ENCODE measurements at regions not wholly inside any gene's neighbourhood (a gene's known extent, or its start where the extent isn't known, plus 50 kb on each side); places are given as distances from the start of the nearest gene placed in this dataset.

DNA sequence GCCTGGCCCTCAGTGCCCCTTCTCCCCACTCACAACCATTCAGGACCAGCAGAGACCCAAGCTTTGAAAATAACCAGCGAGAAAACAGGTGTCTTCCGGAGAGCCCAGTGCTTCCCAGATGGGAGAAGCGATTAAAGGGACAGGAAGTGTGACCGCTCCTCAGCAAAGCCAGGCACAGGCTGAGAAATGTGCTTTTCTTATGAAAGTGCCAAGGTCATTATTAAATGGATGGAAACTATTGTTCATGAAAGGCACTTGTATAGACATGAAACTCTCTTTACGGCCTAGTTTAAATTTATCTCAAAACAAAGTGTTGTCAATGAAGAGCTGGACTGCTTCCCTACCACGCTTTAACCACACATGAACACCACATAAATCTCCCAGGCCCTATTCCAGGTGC is 210.4 kb downstream of the SPTSSA start:
- intact Hi-C loops (cut with DNase I): no loop called here
- no peak for DNase-seq

GRCh38 chr14:34250959-34251358 is 211.1 kb downstream of the SPTSSA start:
- no peak for DNase-seq
- intact Hi-C loops (cut with DNase I): no loop called here

- intact Hi-C loops (cut with DNase I): no loop called here
- DNase-seq: no peak
Measured at GRCh38 chr14:34247605-34248004, 214.4 kb downstream of the SPTSSA start.

- no peak for DNase-seq
- intact Hi-C loops (cut with DNase I): no loop called here
Measured at GRCh38 chr14:34246206-34246605, 215.8 kb downstream of the SPTSSA start.

GRCh38 chr14:34243401-34243800 is 218.6 kb downstream of the SPTSSA start:
- no peak for DNase-seq
- intact Hi-C loops (cut with DNase I): no loop called here

GRCh38 chr14:34243001-34243400 is 219.0 kb downstream of the SPTSSA start:
- DNase-seq: no peak
- intact Hi-C loops (cut with DNase I): no loop called here

GRCh38 chr14:34241185-34241711 is 220.8 kb downstream of the SPTSSA start:
- DNase-seq: no peak
- intact Hi-C loops (cut with DNase I): no loop called here

- intact Hi-C loops (cut with DNase I): no loop called here
- DNase-seq: no peak
Measured at GRCh38 chr14:34238610-34239009, 223.4 kb downstream of the SPTSSA start.

DNA sequence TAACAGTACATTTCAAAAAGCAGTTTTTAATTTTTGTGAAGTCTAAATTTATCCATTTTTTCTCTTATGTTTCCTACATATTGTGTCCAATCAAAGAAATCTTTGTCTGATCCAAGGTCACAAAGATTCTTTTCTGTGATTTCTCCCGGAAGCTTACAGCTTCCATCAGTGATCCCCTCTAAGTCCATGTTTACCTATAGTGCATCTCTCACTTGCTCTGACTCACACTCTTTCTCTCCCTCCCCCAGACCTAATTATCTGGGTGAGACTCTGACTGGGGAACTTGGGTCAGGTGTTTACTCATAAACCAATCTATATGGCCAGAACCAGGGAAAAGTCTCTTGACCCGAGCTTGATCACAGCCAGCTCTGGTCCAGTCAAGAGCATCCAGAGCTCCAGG is 224.4 kb downstream of the SPTSSA start:
- intact Hi-C loops (cut with DNase I): no loop called here
- DNase-seq: no peak

DNA sequence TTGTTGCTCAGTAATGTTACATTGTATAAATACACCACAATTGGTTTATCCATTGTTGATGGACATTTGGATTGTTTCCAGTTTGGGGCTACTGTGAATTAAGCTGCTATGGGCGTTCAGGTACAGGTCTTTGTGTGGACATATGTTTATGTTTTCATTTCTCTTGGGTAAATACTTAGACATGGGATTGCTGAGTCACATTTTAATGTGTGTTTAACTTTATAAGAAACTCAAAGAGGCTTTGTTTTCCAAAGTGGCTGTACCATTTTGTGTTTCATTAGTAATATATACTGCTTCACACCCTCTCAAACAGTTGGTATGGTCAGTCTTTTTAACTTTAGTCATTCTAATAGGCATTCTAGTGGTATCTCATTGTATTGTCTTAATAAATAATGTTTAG is 225.0 kb downstream of the SPTSSA start:
- intact Hi-C loops (cut with DNase I): no loop called here

DNA sequence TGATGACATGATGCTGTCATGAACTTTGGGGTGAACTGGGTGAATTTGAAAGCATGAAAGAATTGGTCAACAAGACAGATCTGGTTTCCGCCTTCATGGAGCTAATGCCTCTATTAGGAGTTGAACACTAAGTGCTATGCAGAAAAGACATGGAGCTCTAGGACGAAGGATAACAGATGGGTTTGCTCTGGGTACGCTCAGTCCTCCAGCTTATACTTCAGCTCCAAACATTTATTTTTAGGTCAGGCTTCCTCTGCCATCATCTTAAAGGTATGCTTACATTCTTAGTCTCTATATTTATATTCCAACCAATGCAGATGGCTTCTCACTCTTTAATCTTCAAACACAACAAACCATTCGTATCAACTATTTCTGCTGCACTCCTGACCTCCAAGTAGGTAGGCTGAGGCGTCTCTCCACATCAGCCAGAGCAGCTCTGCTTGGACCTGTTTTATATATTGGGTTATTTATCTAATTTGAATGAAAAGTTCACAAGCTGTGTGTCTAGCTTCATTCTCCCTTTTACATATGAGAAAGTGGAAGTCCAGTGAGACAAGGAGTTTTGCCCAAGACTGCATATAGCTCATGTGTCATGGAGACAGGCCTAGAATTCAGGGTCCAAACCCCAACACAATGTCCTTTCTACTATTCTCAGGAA is 226.3 kb downstream of the SPTSSA start:
- intact Hi-C loops (cut with DNase I): no loop called here
- DNase-seq: no peak

More for the DNA sequence above, 225.0 kb downstream of the SPTSSA start:
- no peak for DNase-seq

GRCh38 chr14:34234258-34234657 is 227.8 kb downstream of the SPTSSA start:
- intact Hi-C loops (cut with DNase I): no loop called here

DNA sequence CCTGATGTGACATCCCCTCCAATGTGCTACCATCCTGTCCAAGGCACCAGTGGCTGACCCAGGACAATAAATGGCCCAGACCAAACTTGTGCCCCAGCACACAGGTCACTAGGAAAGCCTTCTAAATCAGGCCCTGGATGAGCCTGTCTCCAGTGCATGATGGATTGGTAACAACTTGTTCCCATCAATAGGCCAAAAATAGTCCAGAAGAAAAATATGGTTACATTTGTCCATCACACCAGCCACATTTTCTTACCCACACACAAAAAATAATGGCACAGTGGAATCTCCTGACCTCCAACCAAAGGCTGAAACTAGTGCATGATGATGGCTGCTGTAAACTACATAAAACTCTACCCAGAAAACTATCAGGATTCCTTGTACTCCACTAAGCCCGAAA is 228.4 kb downstream of the SPTSSA start:
- no peak for DNase-seq
- intact Hi-C loops (cut with DNase I): no loop called here

More at GRCh38 chr14:34234258-34234657, 227.8 kb downstream of the SPTSSA start:
- no peak for DNase-seq

DNA sequence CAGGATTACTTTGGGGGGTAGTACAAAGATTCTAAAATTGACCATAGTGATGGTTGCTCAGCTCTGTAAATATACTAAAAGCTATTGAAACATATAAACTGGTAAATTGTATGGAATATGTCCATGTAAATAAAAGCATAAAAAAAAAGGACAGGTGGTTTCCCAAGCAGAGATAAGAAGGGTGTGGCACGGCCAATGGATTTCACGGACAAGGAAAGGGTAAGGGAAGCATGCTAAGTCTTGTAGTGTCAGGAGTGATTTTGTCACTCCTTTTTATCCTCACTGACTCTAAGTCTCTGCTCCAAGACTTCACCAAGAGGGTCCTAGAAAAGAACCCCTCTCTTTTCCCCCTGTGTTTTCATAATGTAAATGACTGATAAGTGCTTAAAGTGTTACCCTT is 229.2 kb downstream of the SPTSSA start:
- intact Hi-C loops (cut with DNase I): loop anchor here (1.0 kb wide), 1 partner anchor 26 kb away; no protein-coding TSS in a partner anchor

DNA sequence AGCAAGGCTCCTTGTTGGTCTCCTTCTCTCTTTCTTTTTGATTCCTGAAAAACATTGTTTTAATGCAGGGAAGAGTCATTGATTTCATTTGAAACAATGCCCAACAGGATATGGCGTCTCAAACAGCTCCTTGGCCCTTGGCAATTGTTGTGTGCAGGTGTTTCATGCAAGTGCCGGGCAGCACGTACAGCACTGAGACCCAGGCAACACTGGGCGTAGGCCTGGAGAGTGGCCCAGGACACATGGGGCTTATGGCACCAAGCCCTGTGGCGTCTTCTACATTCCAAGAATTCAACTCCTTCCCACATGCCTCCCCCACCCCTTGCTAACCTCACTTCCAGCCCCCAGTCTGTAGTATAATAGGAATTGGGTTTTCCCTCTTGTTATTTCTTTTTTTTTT is 230.4 kb downstream of the SPTSSA start:
- DNase-seq: no peak
- intact Hi-C loops (cut with DNase I): loop anchor here (1.0 kb wide), 1 partner anchor 27 kb away; no protein-coding TSS in a partner anchor

More for the DNA sequence above, 229.2 kb downstream of the SPTSSA start:
- no peak for DNase-seq

DNA sequence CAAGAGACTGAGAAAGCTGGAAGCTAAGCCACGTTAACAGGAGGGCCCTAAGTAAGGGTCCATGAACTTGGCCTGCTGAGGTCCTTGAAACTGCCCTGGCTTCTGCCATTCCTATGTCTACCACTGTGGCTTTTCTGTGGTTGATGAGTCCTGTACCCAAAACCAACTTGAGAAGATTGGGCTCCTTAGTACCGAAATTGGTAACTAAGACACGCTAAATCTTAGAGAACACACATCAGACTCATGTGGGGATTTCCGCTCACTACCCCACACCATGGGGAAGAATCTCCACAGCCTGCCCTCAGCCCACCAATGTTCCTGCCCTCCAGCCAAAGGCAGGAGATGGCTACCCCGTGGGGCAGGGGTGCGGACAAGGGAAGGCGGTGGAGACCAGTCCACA is 232.9 kb downstream of the SPTSSA start:
- DNase-seq: no peak
- intact Hi-C loops (cut with DNase I): loop anchor here (2.0 kb wide), 1 partner anchor 390 kb away; no protein-coding TSS in a partner anchor

- no peak for DNase-seq
Measured at GRCh38 chr14:34228650-34228976, 233.4 kb downstream of the SPTSSA start.

GRCh38 chr14:34227834-34228649 is 234.0 kb downstream of the SPTSSA start:
- DNase-seq: peak; percentile 51 to 94 (median 72)
- intact Hi-C loops (cut with DNase I): loop anchor here (2.0 kb wide), 1 partner anchor 389 kb away; no protein-coding TSS in a partner anchor

More at GRCh38 chr14:34228650-34228976, 233.4 kb downstream of the SPTSSA start:
- intact Hi-C loops (cut with DNase I): loop anchor here (2.0 kb wide), 1 partner anchor 390 kb away; no protein-coding TSS in a partner anchor

DNA sequence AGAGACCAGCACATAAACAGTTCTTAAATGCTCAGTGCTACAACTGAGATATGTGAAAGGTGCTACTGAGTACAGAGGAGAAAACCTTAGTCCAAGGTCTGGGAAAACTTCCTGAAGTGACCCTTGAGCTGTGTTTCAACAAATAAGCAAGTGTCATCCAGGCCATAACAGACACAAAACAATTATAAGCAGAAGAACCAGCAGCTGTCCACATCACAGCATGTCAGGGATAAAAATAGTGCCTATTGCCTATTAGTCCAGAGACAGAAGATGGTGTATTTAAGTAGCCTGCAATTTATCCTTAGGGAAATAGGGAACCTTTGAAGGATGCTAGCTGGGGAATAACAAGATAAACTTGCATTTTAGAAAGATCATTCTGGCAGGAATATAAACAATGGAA is 237.8 kb downstream of the SPTSSA start:
- DNase-seq: no peak
- intact Hi-C loops (cut with DNase I): no loop called here

DNA sequence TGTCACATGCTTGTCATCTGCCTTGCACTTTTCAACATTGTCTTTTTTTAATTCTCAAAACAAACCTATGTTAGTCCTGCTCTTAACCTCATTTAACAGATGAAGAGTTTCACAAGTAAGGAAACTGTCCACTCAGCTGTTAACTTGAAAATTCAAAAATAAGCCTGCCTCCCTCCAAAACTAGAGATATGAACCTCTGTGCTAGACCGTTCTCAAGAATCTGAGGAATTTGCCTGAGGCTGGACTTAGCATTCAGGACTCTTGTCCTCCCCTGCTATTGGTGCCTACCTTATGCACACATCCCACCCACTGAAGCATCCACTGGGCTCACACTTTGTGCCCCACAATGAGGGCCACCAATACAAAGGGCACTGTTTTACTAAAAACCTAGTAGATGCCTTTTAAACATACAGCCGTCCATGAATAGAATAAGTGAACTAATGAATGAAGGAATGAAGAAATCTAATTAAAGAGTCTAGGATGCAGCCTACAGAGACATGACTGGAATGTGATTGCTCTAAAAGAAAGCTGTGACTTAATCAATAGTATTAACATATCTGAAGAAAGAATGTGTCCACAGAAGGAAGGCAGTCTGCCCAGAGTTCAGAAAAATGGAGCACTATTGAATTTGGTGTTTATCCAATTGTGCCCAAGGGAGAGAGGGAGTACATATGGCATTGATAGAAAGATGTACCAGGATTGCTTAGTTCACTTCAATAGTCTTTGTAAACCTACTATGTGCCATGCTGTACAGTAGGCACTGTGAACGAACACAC is 238.5 kb downstream of the SPTSSA start:
- intact Hi-C loops (cut with DNase I): no loop called here
- no peak for DNase-seq

GRCh38 chr14:34222867-34223266 is 239.2 kb downstream of the SPTSSA start:
- no peak for DNase-seq
- intact Hi-C loops (cut with DNase I): no loop called here
